GM13977 (cell line): ENCODE measurements at regions not wholly inside any gene's neighbourhood (a gene's known extent, or its start where the extent isn't known, plus 50 kb on each side); places are given as distances from the start of the nearest gene placed in this dataset.

Source experiments
- DNase-seq: peaks from one replicate; pipeline ENCODE4 v3.0.0; 2012; ENCODE audit warnings: low spot score
- in situ Hi-C: fragments of 300-500 bp; cut with MboI; formaldehyde crosslinking; loops from one replicate; pipeline ENCODE4 v1.12.0; 2022; ENCODE audit warnings: low sequenced_read_pairs, low pct_unique_long_range_greater_than_20kb, mixed read lengths, inconsistent platforms; ENCODE audit not compliant: unreplicated experiment
- TF ChIP-seq, protein P1 (sequence below): IDR thresholded peaks from 2 replicates; pipeline ENCODE4 v1.5.1; 2012; ENCODE audit warnings: mild to moderate bottlenecking, control low read depth; ENCODE audit not compliant: insufficient read depth; ENCODE audit errors: extremely low read depth, missing control alignments

DNA sequence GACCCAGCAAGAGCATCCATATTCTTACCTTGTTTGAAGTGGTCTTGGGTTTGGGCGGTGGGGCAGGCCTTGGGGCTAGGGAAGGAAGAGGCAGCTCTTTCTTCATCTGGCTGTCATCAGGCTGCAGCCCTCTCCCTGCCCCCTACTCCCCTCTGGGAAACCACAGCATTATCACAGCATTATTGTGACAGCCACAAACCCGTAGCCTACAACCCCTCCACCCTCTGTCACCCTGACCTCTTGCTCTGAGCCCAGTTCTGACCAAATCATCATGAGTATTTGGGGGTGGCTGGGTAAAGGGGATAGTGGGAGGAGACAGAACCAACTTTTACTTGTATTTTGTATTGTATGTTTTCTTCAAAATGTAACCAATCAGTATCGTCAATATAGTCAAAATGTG is 94.3 kb upstream of the ARRDC3 start:
- TF ChIP-seq, protein P1, sequence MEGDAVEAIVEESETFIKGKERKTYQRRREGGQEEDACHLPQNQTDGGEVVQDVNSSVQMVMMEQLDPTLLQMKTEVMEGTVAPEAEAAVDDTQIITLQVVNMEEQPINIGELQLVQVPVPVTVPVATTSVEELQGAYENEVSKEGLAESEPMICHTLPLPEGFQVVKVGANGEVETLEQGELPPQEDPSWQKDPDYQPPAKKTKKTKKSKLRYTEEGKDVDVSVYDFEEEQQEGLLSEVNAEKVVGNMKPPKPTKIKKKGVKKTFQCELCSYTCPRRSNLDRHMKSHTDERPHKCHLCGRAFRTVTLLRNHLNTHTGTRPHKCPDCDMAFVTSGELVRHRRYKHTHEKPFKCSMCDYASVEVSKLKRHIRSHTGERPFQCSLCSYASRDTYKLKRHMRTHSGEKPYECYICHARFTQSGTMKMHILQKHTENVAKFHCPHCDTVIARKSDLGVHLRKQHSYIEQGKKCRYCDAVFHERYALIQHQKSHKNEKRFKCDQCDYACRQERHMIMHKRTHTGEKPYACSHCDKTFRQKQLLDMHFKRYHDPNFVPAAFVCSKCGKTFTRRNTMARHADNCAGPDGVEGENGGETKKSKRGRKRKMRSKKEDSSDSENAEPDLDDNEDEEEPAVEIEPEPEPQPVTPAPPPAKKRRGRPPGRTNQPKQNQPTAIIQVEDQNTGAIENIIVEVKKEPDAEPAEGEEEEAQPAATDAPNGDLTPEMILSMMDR = no peak
- in situ Hi-C loops = no loop called here
- no peak for DNase-seq

DNA sequence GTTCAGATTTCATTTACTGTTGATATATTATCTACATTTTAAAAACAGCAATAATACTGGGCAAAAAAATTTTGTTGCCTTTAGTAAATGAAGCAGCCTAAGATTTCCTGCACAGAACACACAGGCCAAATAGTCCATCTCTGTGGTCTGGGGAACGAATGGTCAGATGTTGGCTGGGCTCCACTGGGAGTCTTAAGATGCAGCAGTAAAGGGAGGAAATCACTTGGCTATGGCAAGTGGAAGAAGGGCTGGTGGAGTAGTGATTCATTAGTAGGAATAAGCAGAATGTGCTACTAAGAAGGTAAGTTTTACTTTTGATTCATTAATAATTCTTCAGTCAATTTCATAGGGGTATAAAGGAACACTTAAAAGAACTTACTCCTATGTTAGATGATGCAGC is 91.1 kb upstream of the ARRDC3 start:
- TF ChIP-seq, protein P1 = no peak

DNA sequence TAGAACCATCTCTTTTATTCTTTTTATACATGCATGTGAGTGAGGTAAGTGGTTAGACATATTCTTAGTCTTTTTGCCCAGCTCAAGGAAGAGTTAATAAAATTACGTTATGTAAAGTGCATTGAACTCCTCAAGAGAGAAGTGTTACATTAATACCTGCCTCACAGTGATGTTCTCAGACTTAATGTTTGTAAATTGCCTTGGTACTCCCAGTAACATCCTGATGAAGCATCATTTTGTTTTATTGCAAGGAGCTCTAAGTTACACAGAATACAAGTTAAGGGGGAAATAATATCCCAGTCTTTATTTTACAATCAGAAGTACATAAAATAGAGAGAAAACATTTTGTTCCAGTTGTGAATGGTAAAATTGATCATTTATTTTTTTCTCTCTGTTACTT is 89.5 kb upstream of the ARRDC3 start:
- no peak for DNase-seq

More for the DNA sequence above, 91.1 kb upstream of the ARRDC3 start:
- in situ Hi-C loops = no loop called here
- DNase-seq = no peak

DNA sequence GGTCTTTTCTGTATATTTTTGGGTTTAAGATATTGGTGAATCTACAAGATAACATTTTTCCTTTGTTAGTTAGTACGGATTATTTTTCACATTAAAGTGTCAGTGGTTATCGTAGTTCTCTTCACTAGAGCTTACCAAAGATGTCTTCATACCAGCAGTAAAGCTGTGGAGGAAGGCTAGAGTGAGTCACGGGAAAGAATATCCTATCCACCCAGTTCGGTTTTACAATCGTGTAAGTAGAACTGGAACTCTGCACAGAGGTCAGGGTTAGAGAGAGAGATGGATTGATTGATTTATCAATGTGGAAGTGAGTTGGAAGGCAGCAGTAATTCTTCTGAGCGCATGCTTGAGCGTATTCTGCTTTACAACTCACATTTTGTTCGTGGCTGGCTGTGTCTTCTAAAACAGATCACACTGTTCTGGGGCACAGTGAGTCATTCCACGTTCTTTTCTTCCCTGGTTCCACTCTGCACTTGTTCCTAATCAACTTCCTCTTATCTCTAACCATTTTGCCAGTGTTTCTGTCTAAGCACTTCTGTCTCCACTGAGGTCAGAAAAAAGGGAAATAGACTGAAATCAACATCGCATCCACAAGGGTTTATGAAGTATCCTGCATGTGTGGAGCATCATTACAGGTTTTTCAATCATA is 86.5 kb upstream of the ARRDC3 start:
- DNase-seq = no peak
- in situ Hi-C loops = no loop called here
- TF ChIP-seq, protein P1 = no peak

More for the DNA sequence above, 89.5 kb upstream of the ARRDC3 start:
- TF ChIP-seq, protein P1 = no peak
- in situ Hi-C loops = no loop called here

DNA sequence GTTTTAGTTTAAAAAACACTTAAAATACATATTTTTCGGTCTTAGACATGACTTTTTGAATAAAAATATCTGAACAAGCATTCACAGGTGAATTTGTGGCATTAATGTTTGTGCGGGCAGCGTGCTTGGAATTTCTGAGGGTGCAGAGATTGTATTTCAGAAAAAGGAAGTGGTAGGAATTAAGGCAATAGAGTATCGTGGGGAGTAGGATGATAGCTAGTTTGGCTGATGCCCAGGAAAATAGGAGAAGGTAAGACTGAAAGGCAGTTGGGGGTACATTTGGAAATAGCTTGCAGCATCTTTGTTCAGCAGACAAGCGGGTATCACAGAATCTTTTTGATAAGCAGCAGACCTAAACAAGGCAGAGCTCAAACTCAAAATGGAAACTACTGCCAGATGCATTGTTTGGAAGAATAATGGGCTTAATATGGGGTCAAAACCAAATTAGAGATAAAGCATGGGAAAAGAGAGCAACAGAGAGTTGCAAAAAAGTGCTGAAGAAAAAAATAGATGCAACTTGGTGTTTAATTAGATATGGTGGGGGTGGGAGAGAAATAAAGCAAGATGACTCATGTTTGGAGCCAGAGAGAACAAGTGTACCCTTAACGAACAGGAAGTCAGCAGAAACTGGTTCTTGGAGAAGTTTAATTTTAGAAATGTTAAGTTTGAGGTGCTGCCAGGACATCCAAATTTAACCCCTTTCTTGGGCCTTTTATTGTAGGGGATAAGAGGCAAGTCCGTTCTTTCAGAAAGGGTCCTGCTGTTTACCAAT is 85.7 kb upstream of the ARRDC3 start:
- in situ Hi-C loops = no loop called here
- TF ChIP-seq, protein P1 = no peak
- no peak for DNase-seq

DNA sequence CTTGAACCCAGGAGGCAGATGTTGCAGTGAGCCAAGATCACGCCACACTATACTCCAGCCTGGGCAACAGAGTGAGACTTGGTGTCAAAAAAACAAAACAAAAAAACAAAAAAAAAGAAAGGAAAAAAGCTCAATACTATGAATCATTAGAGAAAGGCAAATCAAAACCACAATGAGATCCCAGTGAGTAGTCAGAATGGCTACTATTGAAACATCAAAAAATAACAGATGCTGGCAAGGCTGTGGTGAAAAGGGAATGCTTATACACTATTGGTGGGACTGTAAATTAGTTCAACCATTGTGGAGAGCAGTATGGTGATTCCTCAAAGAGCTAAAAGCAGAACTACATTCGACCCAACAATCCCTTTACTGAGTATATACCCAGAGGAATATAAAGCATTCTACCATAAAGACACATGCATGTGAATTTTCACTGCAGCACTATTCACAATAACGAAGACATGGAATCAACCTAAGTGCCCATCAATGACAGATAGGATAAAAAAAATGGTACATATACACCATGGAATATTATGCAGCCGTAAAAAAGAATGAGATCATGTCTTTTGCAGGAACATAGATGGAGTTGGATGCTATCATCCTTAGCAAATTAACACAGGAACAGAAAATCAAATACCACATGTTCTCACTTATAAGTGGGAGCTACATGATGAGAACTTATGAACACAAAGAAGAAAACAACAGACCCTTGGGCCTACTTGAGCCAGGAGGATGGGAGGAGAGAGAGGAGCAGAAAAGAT is 81.9 kb upstream of the ARRDC3 start:
- TF ChIP-seq, protein P1 = no peak
- in situ Hi-C loops = no loop called here
- DNase-seq = no peak
